ENCODE measurements at regions not wholly inside any gene's neighbourhood (a gene's known extent, or its start where the extent isn't known, plus 50 kb on each side); places are given as distances from the start of the nearest gene placed in this dataset.

DNA sequence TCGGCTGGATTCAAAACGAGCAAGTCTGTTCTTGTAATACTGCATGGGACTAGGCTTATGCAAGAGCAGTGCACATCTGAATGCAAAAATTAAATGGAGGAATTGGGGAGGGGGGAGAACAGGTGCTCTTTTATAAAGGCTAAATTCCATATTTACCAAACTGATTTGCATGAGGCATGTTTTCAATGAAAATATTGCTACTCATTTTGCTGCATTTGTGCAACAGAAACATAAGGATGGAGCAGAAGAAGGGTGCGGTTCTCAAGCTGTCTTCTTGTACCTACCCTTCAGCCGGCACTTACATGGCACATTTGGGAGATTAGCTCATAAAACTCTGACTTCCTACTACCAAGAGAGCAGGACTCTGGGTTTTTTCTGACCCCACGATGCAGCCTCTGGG, 256.4 kb downstream of the CDCA7 start:
- no peak for TF ChIP-seq POLR2A (IDR thresholded peaks at IDR 0.05)
- TF ChIP-seq, protein P1, sequence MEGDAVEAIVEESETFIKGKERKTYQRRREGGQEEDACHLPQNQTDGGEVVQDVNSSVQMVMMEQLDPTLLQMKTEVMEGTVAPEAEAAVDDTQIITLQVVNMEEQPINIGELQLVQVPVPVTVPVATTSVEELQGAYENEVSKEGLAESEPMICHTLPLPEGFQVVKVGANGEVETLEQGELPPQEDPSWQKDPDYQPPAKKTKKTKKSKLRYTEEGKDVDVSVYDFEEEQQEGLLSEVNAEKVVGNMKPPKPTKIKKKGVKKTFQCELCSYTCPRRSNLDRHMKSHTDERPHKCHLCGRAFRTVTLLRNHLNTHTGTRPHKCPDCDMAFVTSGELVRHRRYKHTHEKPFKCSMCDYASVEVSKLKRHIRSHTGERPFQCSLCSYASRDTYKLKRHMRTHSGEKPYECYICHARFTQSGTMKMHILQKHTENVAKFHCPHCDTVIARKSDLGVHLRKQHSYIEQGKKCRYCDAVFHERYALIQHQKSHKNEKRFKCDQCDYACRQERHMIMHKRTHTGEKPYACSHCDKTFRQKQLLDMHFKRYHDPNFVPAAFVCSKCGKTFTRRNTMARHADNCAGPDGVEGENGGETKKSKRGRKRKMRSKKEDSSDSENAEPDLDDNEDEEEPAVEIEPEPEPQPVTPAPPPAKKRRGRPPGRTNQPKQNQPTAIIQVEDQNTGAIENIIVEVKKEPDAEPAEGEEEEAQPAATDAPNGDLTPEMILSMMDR (IDR thresholded peaks at IDR 0.05 in 4 of 5, conservative IDR thresholded peaks at IDR 0.05 in 1 of 5): no peak
